ENCODE measurements at regions not wholly inside any gene's neighbourhood (a gene's known extent, or its start where the extent isn't known, plus 50 kb on each side); places are given as distances from the start of the nearest gene placed in this dataset.

DNA sequence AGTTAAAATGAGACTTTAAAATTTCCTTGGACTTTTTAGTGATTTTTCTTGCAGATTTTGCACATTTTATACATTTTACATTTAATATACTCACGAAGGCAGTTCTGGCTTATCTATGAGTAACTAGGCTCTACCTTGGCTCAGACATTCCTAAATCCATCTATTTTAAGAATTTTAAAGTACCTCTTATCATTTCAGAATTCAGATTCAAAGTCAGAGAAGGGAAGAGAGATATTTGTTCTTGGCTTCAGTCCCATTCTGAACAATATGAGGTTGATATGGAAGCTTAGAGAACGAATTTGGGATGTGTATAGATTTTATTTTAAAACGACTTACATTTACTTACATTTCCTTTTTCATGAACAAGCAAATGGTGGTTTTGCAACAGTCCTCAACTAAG lies 230.2 kb downstream of the LMO4 start:
- intact Hi-C loops (cut with micrococcal nuclease): no loop called here
- no peaks in the 10 kb centered on the region for H3K9me3 ChIP-seq (replicated peaks in 1 of 2; ENCODE audit: control insufficient read depth in 1 of 2, insufficient read depth in 1 of 2, low read length in 2 of 2)
- H3K79me2 ChIP-seq (ENCODE audit: insufficient read depth, low read length): no peaks in the 10 kb centered on the region
- TF ChIP-seq, protein P1, sequence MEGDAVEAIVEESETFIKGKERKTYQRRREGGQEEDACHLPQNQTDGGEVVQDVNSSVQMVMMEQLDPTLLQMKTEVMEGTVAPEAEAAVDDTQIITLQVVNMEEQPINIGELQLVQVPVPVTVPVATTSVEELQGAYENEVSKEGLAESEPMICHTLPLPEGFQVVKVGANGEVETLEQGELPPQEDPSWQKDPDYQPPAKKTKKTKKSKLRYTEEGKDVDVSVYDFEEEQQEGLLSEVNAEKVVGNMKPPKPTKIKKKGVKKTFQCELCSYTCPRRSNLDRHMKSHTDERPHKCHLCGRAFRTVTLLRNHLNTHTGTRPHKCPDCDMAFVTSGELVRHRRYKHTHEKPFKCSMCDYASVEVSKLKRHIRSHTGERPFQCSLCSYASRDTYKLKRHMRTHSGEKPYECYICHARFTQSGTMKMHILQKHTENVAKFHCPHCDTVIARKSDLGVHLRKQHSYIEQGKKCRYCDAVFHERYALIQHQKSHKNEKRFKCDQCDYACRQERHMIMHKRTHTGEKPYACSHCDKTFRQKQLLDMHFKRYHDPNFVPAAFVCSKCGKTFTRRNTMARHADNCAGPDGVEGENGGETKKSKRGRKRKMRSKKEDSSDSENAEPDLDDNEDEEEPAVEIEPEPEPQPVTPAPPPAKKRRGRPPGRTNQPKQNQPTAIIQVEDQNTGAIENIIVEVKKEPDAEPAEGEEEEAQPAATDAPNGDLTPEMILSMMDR (IDR thresholded peaks at IDR 0.05): no peak
- Mint-ChIP-seq H3K4me3 (no peak overlapping the region), H3K36me3 (no peaks in the 10 kb centered on the region), H3K27me3 (ENCODE audit: low read depth in 3 of 3) (no peaks in the 10 kb centered on the region), H3K4me1 (no peaks in the 10 kb centered on the region), H3K27ac (no peak overlapping the region), H3K9me3 (peaks cover 0 to 4% (median 1%) of the 10 kb centered on the region in 7 donors)
- DNase-seq: no peak
- H3K27me3 ChIP-seq (ENCODE audit: control insufficient read depth in 2 of 2, insufficient read depth in 2 of 2, low read length in 2 of 2): no peaks in the 10 kb centered on the region
- no peak overlapping the region for H3K9ac ChIP-seq (ENCODE audit: insufficient read depth, low read length, poor library complexity, severe bottlenecking)
- H4K20me1 ChIP-seq (ENCODE audit: insufficient read depth, low read length): no peaks in the 10 kb centered on the region
- no peaks in the 10 kb centered on the region for H3K36me3 ChIP-seq (replicated peaks in 1 of 2; ENCODE audit: control insufficient read depth in 1 of 2, insufficient read depth in 2 of 2, low read length in 2 of 2)
- H2AFZ ChIP-seq (ENCODE audit: insufficient read depth, low read depth, low read length, poor library complexity, severe bottlenecking): no peak overlapping the region
- no CpG with 5 or more reads among the region's 3 CpGs for WGBS (ENCODE audit: insufficient coverage)
- no peak overlapping the region for H3K4me3 ChIP-seq (replicated peaks in 1 of 3; ENCODE audit: low read depth in 2 of 3, low read length in 3 of 3)
- H3K27ac ChIP-seq (ENCODE audit: low read depth in 1 of 2, low read length in 2 of 2): no peak overlapping the region
- no peak overlapping the region for H3K4me2 ChIP-seq (replicated peaks; ENCODE audit: extremely low read depth, low read length, poor library complexity, severe bottlenecking)
- H3K4me1 ChIP-seq (ENCODE audit: control insufficient read depth in 1 of 2, insufficient read depth in 2 of 2, low read length in 2 of 2): no peaks in the 10 kb centered on the region

DNA sequence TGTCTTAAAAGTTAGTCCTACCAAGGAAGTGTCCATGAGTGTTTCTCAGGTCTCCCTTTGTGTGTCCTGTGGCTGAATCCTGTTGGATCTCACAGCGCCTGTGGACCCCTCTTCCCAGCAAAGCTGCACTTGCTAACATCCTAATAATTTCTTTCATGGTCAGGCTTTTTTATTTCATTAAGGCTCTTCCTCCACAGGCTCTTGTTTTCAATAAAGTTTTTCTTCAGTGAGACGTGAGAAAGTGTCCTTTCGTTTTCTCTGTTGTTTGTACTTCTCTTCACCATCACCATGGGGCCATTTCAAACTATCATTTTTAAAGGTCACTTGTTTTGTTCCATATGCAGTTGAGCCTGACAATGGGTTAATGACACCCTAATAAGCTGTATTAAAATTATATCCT lies 231.5 kb downstream of the LMO4 start:
- WGBS (ENCODE audit: insufficient coverage): no CpG with 5 or more reads among the region's 3 CpGs
- no peaks in the 10 kb centered on the region for H3K79me2 ChIP-seq (ENCODE audit: insufficient read depth, low read length)
- no peak overlapping the region for H2AFZ ChIP-seq (ENCODE audit: insufficient read depth, low read depth, low read length, poor library complexity, severe bottlenecking)
- H3K27me3 ChIP-seq (ENCODE audit: control insufficient read depth in 2 of 2, insufficient read depth in 2 of 2, low read length in 2 of 2): no peaks in the 10 kb centered on the region
- no peaks in the 10 kb centered on the region for H4K20me1 ChIP-seq (ENCODE audit: insufficient read depth, low read length)
- no peaks in the 10 kb centered on the region for H3K36me3 ChIP-seq (replicated peaks in 1 of 2; ENCODE audit: control insufficient read depth in 1 of 2, insufficient read depth in 2 of 2, low read length in 2 of 2)
- TF ChIP-seq, protein P1 (IDR thresholded peaks at IDR 0.05): no peak
- no peak overlapping the region for H3K9ac ChIP-seq (ENCODE audit: insufficient read depth, low read length, poor library complexity, severe bottlenecking)
- H3K4me2 ChIP-seq (replicated peaks; ENCODE audit: extremely low read depth, low read length, poor library complexity, severe bottlenecking): no peak overlapping the region
- DNase-seq: no peak
- Mint-ChIP-seq H3K27me3 (ENCODE audit: low read depth in 3 of 3) (peaks cover 0 to 3% (median 0%) of the 10 kb centered on the region in 3 donors), H3K4me3 (no peak overlapping the region), H3K36me3 (no peaks in the 10 kb centered on the region), H3K27ac (no peak overlapping the region), H3K9me3 (peaks cover 0 to 3% (median 0%) of the 10 kb centered on the region in 7 donors), H3K4me1 (no peaks in the 10 kb centered on the region)
- no peak overlapping the region for H3K4me3 ChIP-seq (replicated peaks in 1 of 3; ENCODE audit: low read depth in 2 of 3, low read length in 3 of 3)
- intact Hi-C loops (cut with micrococcal nuclease): no loop called here
- H3K27ac ChIP-seq (ENCODE audit: low read depth in 1 of 2, low read length in 2 of 2): no peak overlapping the region
- no peaks in the 10 kb centered on the region for H3K9me3 ChIP-seq (replicated peaks in 1 of 2; ENCODE audit: control insufficient read depth in 1 of 2, insufficient read depth in 1 of 2, low read length in 2 of 2)
- H3K4me1 ChIP-seq (ENCODE audit: control insufficient read depth in 1 of 2, insufficient read depth in 2 of 2, low read length in 2 of 2): no peaks in the 10 kb centered on the region

Data from CD14-positive monocyte (primary cell).